ENCODE measurements at regions not wholly inside any gene's neighbourhood (a gene's known extent, or its start where the extent isn't known, plus 50 kb on each side); places are given as distances from the start of the nearest gene placed in this dataset.

- H3K27ac Mint-ChIP-seq: no peak overlapping the region
- H3K4me1 Mint-ChIP-seq: no peaks in the 10 kb centered on the region
- H3K36me3 Mint-ChIP-seq: no peaks in the 10 kb centered on the region
- H3K4me3 Mint-ChIP-seq: no peak overlapping the region
- no peak for TF ChIP-seq CTCF (IDR thresholded peaks at IDR 0.05; ENCODE audit: unreplicated experiment)
- DNase-seq (ENCODE audit: low spot score in 2 of 2, unreplicated experiment in 2 of 2): no peak
- H3K9me3 Mint-ChIP-seq: peaks cover 3% of the 10 kb centered on the region
- H3K27me3 Mint-ChIP-seq (ENCODE audit: low read depth): peaks cover 3% of the 10 kb centered on the region
These were observed 602.6 kb upstream of the VRK2 start for GRCh38 chr2:57443973-57444521.

GRCh38 chr2:57444752-57445430, 601.7 kb upstream of the VRK2 start:
- Mint-ChIP-seq H3K4me1 (no peaks in the 10 kb centered on the region), H3K36me3 (no peaks in the 10 kb centered on the region), H3K4me3 (no peak overlapping the region), H3K9me3 (peaks cover 3% of the 10 kb centered on the region), H3K27me3 (ENCODE audit: low read depth) (peaks cover 6% of the 10 kb centered on the region), H3K27ac (no peak overlapping the region)
- no peak for DNase-seq (ENCODE audit: low spot score in 2 of 2, unreplicated experiment in 2 of 2)
- TF ChIP-seq CTCF (IDR thresholded peaks at IDR 0.05; ENCODE audit: unreplicated experiment): no peak

- H3K4me3 Mint-ChIP-seq: no peak overlapping the region
These were observed 597.8 kb upstream of the VRK2 start for GRCh38 chr2:57448816-57449215.

GRCh38 chr2:57450170-57450569, 596.4 kb upstream of the VRK2 start:
- Mint-ChIP-seq H3K4me3 (no peak overlapping the region), H3K27ac (no peak overlapping the region), H3K9me3 (peaks cover under 1% of the 10 kb centered on the region), H3K4me1 (peaks cover 6% of the 10 kb centered on the region), H3K27me3 (ENCODE audit: low read depth) (peaks cover 7% of the 10 kb centered on the region), H3K36me3 (no peaks in the 10 kb centered on the region)
- DNase-seq (ENCODE audit: low spot score in 2 of 2, unreplicated experiment in 2 of 2): no peak
- no peak for TF ChIP-seq CTCF (IDR thresholded peaks at IDR 0.05; ENCODE audit: unreplicated experiment)

More at GRCh38 chr2:57448816-57449215, 597.8 kb upstream of the VRK2 start:
- DNase-seq (ENCODE audit: low spot score in 2 of 2, unreplicated experiment in 2 of 2): no peak
- peaks cover 7% of the 10 kb centered on the region for H3K27me3 Mint-ChIP-seq (ENCODE audit: low read depth)
- no peak for TF ChIP-seq CTCF (IDR thresholded peaks at IDR 0.05; ENCODE audit: unreplicated experiment)
- H3K4me1 Mint-ChIP-seq: peaks cover 6% of the 10 kb centered on the region
- no peaks in the 10 kb centered on the region for H3K36me3 Mint-ChIP-seq
- peaks cover 3% of the 10 kb centered on the region for H3K9me3 Mint-ChIP-seq
- no peak overlapping the region for H3K27ac Mint-ChIP-seq

GRCh38 chr2:57452634-57453033, 594.0 kb upstream of the VRK2 start:
- Mint-ChIP-seq H3K27ac (no peak overlapping the region), H3K4me1 (peaks cover 6% of the 10 kb centered on the region), H3K9me3 (peaks cover 5% of the 10 kb centered on the region), H3K36me3 (no peaks in the 10 kb centered on the region), H3K4me3 (no peak overlapping the region), H3K27me3 (ENCODE audit: low read depth) (peaks cover 7% of the 10 kb centered on the region)
- TF ChIP-seq CTCF (IDR thresholded peaks at IDR 0.05; ENCODE audit: unreplicated experiment): no peak
- DNase-seq (ENCODE audit: low spot score in 2 of 2, unreplicated experiment in 2 of 2): no peak
